ENCODE measurements at regions not wholly inside any gene's neighbourhood (a gene's known extent, or its start where the extent isn't known, plus 50 kb on each side); places are given as distances from the start of the nearest gene placed in this dataset.
"Not testable (repeated sequence)": the region's sequence is repeated elsewhere in the genome, so short reads cannot be mapped to it uniquely, and the experiment has no call there.

- no peak overlapping the region for H2AFZ ChIP-seq
- no peaks in the 10 kb centered on the region for H3K79me2 ChIP-seq (ENCODE audit: low read depth)
- BruUV-seq (replicated peaks) = no TSS peak
- H3K9me2 ChIP-seq (ENCODE audit: insufficient read depth) = no peaks in the 10 kb centered on the region
- no peaks in the 10 kb centered on the region for H3F3A ChIP-seq (ENCODE audit: insufficient read depth, low read depth)
- H3K36me3 ChIP-seq (ENCODE audit: low read depth) = no peaks in the 10 kb centered on the region
- TF ChIP-seq EZH2 (IDR thresholded peaks at IDR 0.05; ENCODE audit: low read depth) = no peak
- TF ChIP-seq, protein P1, sequence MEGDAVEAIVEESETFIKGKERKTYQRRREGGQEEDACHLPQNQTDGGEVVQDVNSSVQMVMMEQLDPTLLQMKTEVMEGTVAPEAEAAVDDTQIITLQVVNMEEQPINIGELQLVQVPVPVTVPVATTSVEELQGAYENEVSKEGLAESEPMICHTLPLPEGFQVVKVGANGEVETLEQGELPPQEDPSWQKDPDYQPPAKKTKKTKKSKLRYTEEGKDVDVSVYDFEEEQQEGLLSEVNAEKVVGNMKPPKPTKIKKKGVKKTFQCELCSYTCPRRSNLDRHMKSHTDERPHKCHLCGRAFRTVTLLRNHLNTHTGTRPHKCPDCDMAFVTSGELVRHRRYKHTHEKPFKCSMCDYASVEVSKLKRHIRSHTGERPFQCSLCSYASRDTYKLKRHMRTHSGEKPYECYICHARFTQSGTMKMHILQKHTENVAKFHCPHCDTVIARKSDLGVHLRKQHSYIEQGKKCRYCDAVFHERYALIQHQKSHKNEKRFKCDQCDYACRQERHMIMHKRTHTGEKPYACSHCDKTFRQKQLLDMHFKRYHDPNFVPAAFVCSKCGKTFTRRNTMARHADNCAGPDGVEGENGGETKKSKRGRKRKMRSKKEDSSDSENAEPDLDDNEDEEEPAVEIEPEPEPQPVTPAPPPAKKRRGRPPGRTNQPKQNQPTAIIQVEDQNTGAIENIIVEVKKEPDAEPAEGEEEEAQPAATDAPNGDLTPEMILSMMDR (conservative IDR thresholded peaks at IDR 0.05) = no peak
- no peaks in the 10 kb centered on the region for H4K20me1 ChIP-seq (ENCODE audit: insufficient read depth)
- 0 out of 2 replicates have a peak, but pooled peaks cover 9% of the 10 kb centered on the region for H3K27me3 ChIP-seq (ENCODE audit: insufficient read depth, low read depth)
- H3K4me2 ChIP-seq = no peak overlapping the region
- H3K4me3 ChIP-seq = no peak overlapping the region
- H3K4me1 ChIP-seq (replicated peaks; ENCODE audit: insufficient read depth) = no peaks in the 10 kb centered on the region
- intact Hi-C loops (cut with micrococcal nuclease; ENCODE audit: unreplicated experiment) = no loop called here
- H3K27ac ChIP-seq = no peak overlapping the region
- no peaks in the 10 kb centered on the region for H3K9me3 ChIP-seq (ENCODE audit: insufficient read depth, low read depth)
- CTCF ChIA-PET = no interaction called here
- POLR2A ChIA-PET (ENCODE audit: unreplicated experiment) = no interaction called here
- no peak for DNase-seq
Observed at GRCh38 chr10:120186506-120186905, 270.5 kb upstream of the PLPP4 start.

- not testable (repeated sequence) for H4K20me1 ChIP-seq (ENCODE audit: insufficient read depth)
Observed at GRCh38 chr10:120187168-120187567, 269.9 kb upstream of the PLPP4 start.

DNA sequence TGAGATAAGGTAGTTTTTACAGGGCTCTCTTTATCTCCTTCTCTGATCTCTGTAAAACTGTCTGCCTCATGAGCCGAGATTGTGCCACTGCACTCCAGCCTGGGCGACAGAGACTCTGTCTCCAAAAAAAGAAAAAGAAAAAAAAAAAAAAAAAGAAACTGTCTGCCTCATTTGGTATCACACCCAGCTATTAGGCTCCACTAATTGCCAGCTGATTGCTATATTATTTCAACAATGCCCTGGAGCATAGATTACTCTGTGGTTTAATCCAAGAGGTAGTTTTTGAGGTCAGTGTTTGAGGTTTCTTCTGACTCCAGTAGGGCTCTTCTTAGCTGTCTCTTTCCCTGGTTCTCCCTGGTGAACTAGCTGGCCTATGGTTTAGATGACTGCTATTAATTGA, 268.1 kb upstream of the PLPP4 start:
- Histone ChIP-seq H4K20me1 (ENCODE audit: insufficient read depth) (no peaks in the 10 kb centered on the region), H3K79me2 (ENCODE audit: low read depth) (no peaks in the 10 kb centered on the region), H2AFZ (no peak overlapping the region), H3K9me2 (ENCODE audit: insufficient read depth) (no peaks in the 10 kb centered on the region), H3K4me1 (replicated peaks; ENCODE audit: insufficient read depth) (no peaks in the 10 kb centered on the region), H3K4me3 (no peak overlapping the region), H3K4me2 (no peak overlapping the region), H3K9me3 (ENCODE audit: insufficient read depth, low read depth) (no peaks in the 10 kb centered on the region), H3K27ac (no peak overlapping the region), H3K36me3 (ENCODE audit: low read depth) (no peaks in the 10 kb centered on the region), H3K27me3 (ENCODE audit: insufficient read depth, low read depth) (0 out of 2 replicates have a peak, but pooled peaks cover 9% of the 10 kb centered on the region), H3F3A (ENCODE audit: insufficient read depth, low read depth) (no peaks in the 10 kb centered on the region)
- ChIA-PET CTCF (no interaction called here), POLR2A (ENCODE audit: unreplicated experiment) (no interaction called here)
- intact Hi-C loops (cut with micrococcal nuclease; ENCODE audit: unreplicated experiment) = no loop called here
- TF ChIP-seq, protein P1 (conservative IDR thresholded peaks at IDR 0.05) = no peak
- no peak for TF ChIP-seq EZH2 (IDR thresholded peaks at IDR 0.05; ENCODE audit: low read depth)
- BruUV-seq (replicated peaks) = no TSS peak
- DNase-seq = no peak

More at GRCh38 chr10:120187168-120187567, 269.9 kb upstream of the PLPP4 start:
- H3K27ac ChIP-seq; POLR2A ChIA-PET (ENCODE audit: unreplicated experiment); H3K4me3 ChIP-seq; H3K4me1 ChIP-seq (replicated peaks; ENCODE audit: insufficient read depth); intact Hi-C loops (cut with micrococcal nuclease; ENCODE audit: unreplicated experiment); H3K4me2 ChIP-seq; H3K9me2 ChIP-seq (ENCODE audit: insufficient read depth); H3K9me3 ChIP-seq (ENCODE audit: insufficient read depth, low read depth); CTCF ChIA-PET; BruUV-seq (replicated peaks); DNase-seq; H3F3A ChIP-seq (ENCODE audit: insufficient read depth, low read depth); H3K36me3 ChIP-seq (ENCODE audit: low read depth); H3K27me3 ChIP-seq (ENCODE audit: insufficient read depth, low read depth); H3K79me2 ChIP-seq (ENCODE audit: low read depth); H2AFZ ChIP-seq: not testable (repeated sequence)

DNA sequence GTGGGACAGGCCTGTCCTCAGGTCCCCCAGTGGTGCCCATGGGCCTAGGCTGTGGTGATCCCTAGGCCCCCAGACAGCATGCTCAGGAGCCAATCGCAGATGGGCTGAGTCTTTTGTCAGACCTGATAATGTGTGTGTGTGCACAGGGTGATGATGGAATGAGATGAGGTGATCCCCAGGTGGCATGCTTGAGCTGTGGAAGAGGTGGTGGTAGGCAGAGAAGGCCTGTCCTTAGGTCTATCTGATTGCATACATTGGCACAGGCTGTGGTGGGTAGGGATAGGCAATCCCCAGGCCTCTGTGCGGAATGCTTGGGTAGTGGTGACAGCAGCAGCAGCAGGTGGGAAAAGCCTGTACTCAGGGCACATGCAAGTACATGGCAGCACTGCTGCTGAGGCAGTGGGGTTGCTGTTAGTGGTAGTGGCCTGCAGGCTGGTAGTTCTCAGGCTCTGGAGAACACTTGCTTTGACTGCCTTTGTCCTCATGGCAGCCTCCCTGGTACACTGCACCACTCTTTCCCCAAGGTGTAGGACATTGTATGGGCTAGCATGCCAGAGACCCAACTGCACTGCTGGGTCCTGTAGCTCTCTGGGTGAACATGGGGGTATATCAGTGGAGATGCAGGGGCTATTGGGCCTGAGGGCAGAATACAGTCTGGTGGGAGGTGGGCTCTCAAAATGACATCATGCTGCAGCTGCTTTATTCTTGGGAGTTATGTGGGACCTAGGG, 260.9 kb upstream of the PLPP4 start:
- BruUV-seq (replicated peaks) = no TSS peak
- H3K36me3 ChIP-seq (ENCODE audit: low read depth) = no peaks in the 10 kb centered on the region

More for the DNA sequence above, 260.9 kb upstream of the PLPP4 start:
- Histone ChIP-seq H3K4me3 (no peak overlapping the region), H3K9me3 (ENCODE audit: insufficient read depth, low read depth) (no peaks in the 10 kb centered on the region), H2AFZ (no peak overlapping the region), H3K27ac (no peak overlapping the region), H3K9me2 (ENCODE audit: insufficient read depth) (no peaks in the 10 kb centered on the region), H3K79me2 (ENCODE audit: low read depth) (no peaks in the 10 kb centered on the region), H3K27me3 (ENCODE audit: insufficient read depth, low read depth) (no peaks in the 10 kb centered on the region), H4K20me1 (ENCODE audit: insufficient read depth) (no peaks in the 10 kb centered on the region), H3K4me2 (no peak overlapping the region), H3F3A (ENCODE audit: insufficient read depth, low read depth) (no peaks in the 10 kb centered on the region), H3K4me1 (replicated peaks; ENCODE audit: insufficient read depth) (no peaks in the 10 kb centered on the region)
- intact Hi-C loops (cut with micrococcal nuclease; ENCODE audit: unreplicated experiment) = no loop called here
- CTCF ChIA-PET = no interaction called here
- POLR2A ChIA-PET (ENCODE audit: unreplicated experiment) = no interaction called here
- no peak for DNase-seq
- TF ChIP-seq, protein P1 (conservative IDR thresholded peaks at IDR 0.05) = no peak
- TF ChIP-seq EZH2 (IDR thresholded peaks at IDR 0.05; ENCODE audit: low read depth) = no peak
